Activated CD4-positive, alpha-beta memory T cell treated with anti-CD3 and anti-CD28 coated beads, Interleukin-2, amount 10 ng/mL, durations not matched to agents 7 days and 5 days (primary cell): ENCODE measurements at regions not wholly inside any gene's neighbourhood (a gene's known extent, or its start where the extent isn't known, plus 50 kb on each side); places are given as distances from the start of the nearest gene placed in this dataset.

Experiments used
- CTCF ChIA-PET: fragments of 350-600 bp; sonication (Branson Sonifier 250); formaldehyde crosslinking; loops from one replicate; lab custom pipeline; 2021; ENCODE audit warnings: antibody characterized with exemption, inconsistent platforms; lab: Charles Lee
- POLR2A ChIA-PET: fragments of 350-600 bp; sonication (Branson Sonifier 250); formaldehyde crosslinking; loops from one replicate; lab custom pipeline; 2021; ENCODE audit warnings: antibody characterized with exemption; lab: Charles Lee
- DNase-seq: peaks from one replicate; pipeline ENCODE4 v3.0.0-alpha.2; 2020
- H3K27ac Mint-ChIP-seq: one replicate; pipeline ENCODE4 v1.8.0; 2021; ENCODE audit warnings: mild to moderate bottlenecking, mixed read lengths
- H3K27me3 Mint-ChIP-seq: one replicate; pipeline ENCODE4 v1.8.0; 2021; ENCODE audit warnings: mixed read lengths
- H3K36me3 Mint-ChIP-seq: one replicate; pipeline ENCODE4 v1.8.0; 2021; ENCODE audit warnings: low read depth, mixed read lengths
- H3K4me1 Mint-ChIP-seq: one replicate; pipeline ENCODE4 v1.8.0; 2021; ENCODE audit warnings: mixed read lengths
- H3K4me3 Mint-ChIP-seq: one replicate; pipeline ENCODE4 v1.8.0; 2021; ENCODE audit warnings: mild to moderate bottlenecking, mixed read lengths
- H3K9me3 Mint-ChIP-seq: one replicate; pipeline ENCODE4 v1.8.0; 2021; ENCODE audit warnings: mixed read lengths

DNA sequence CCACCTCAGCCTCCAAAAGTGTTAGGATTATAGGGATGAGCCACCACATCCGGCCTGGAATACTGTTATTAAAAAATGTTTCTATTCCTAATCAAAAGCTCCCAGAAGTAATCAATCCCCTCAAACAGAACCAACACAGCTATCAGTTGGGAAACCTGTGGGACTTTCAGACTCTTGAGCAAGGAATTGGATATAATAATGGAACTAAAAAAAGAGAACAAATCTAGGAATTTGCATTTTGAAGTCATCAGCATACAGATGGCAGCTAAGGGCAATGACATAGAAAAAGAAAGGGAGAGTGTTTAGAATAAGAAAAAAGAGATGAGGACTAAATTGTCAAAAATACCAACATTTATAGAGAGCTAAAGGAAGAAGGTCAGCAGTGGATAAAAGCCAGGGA, 54.7 kb upstream of the AMN1 start:
- ChIA-PET CTCF (no interaction called here), POLR2A (no interaction called here)
- H3K36me3 Mint-ChIP-seq, result peaks cover 4% of the 10 kb centered on the region

DNA sequence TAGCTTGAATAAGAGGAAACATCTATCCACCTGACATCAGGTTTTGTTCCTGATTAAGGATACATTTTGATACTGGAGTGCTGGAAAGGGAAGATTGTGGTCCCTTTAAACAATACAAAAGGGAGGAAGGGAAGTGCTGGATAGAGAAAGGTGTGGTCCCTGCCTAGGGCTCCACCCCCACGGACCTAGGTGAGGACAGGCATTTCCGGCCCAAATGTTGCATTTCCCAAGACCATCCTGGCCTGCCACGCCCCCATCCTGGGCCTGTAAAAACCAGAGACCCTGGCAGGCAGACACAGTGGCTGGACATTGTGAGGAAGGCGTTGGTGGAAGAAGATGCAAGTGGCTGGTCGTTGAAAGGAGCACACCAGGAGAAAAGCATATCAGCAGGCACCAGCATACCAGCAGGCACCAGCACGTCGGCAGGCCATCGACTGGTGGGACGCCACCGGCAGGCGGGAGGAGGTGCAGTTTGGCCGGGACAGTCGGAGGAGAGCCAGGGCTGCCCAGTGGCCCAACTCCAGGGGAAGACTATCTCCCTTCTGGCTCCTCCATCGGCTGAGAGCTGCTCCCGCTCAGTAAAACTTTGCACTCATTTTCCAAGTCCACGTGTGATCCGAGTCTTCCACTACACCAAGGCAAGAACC, 53.2 kb upstream of the AMN1 start:
- Mint-ChIP-seq H3K27ac (no peak overlapping the region), H3K4me3 (no peak overlapping the region), H3K27me3 (no peaks in the 10 kb centered on the region), H3K9me3 (peaks cover 16% of the 10 kb centered on the region), H3K36me3 (peaks cover 4% of the 10 kb centered on the region), H3K4me1 (no peaks in the 10 kb centered on the region)
- POLR2A ChIA-PET, result no interaction called here
- no peak for DNase-seq
- CTCF ChIA-PET, result interaction anchor here (0.9 to 1.5 kb wide), 2 partner anchors 9 to 28 kb away, joined by 3 read pairs; no protein-coding TSS in a partner anchor

More for the DNA sequence above, 54.7 kb upstream of the AMN1 start:
- no peak overlapping the region for H3K4me3 Mint-ChIP-seq
- H3K27me3 Mint-ChIP-seq, result no peaks in the 10 kb centered on the region
- H3K9me3 Mint-ChIP-seq, result peaks cover 16% of the 10 kb centered on the region
- no peak for DNase-seq
- no peaks in the 10 kb centered on the region for H3K4me1 Mint-ChIP-seq
- H3K27ac Mint-ChIP-seq, result no peak overlapping the region

DNA sequence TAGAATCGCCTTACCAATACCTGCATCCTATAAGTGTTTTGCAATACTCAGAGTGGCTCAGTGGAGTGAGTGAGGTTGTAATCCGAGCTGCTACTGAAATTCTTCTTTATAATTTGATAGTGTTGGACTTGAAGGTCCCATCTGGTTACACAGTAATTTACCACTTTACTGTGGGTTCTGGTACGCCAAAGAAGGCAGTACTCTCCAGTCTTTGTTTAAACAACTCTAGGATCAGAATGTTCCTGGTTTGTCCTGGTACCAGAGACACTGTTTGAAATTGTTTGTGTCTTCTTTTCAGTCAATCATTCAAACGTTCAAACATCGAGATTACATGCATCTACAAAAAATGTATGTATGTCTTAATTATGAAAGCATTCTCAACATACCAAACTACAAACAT, 51.3 kb upstream of the AMN1 start:
- Mint-ChIP-seq H3K4me1 (no peaks in the 10 kb centered on the region), H3K27me3 (no peaks in the 10 kb centered on the region), H3K4me3 (no peak overlapping the region), H3K27ac (no peak overlapping the region), H3K36me3 (peaks cover 4% of the 10 kb centered on the region), H3K9me3 (peaks cover 14% of the 10 kb centered on the region)
- ChIA-PET POLR2A (no interaction called here), CTCF (no interaction called here)
- DNase-seq, result no peak

DNA sequence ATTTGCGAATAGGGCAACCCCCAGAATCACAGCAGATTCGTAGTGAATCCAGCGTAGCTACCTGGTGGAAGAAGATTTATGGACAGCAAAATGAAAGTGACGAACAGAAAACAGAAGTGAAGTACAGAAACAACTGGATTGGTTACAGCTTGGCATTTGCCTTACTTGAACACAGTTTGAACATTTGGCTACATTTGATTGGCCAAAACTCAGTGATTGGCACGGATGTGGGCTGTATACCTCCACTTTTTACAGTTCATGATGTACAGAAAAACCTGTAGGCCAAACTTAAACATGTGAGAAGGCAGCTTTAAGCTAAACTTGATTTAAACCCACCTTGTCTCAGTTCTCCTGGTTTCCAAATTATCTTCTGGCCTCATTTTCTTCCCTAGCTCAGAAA, 49.9 kb upstream of the AMN1 start:
- peaks cover 8% of the 10 kb centered on the region for H3K9me3 Mint-ChIP-seq
- no peaks in the 10 kb centered on the region for H3K27me3 Mint-ChIP-seq
- ChIA-PET POLR2A (no interaction called here), CTCF (interaction anchor here (0.7 kb wide), 1 partner anchor 119 kb away, joined by 3 read pairs; no protein-coding TSS in a partner anchor)
- H3K4me1 Mint-ChIP-seq, result no peaks in the 10 kb centered on the region
- no peak overlapping the region for H3K27ac Mint-ChIP-seq
- H3K36me3 Mint-ChIP-seq, result peaks cover 1% of the 10 kb centered on the region
- H3K4me3 Mint-ChIP-seq, result no peak overlapping the region
- DNase-seq, result no peak
